ENCODE measurements at regions not wholly inside any gene's neighbourhood (a gene's known extent, or its start where the extent isn't known, plus 50 kb on each side); places are given as distances from the start of the nearest gene placed in this dataset.

GRCh38 chr11:29265792-29266191 is 751.0 kb downstream of the KCNA4 start:
- TF ChIP-seq POLR2A (IDR thresholded peaks at IDR 0.05), result no peak
- TF ChIP-seq, protein P1, sequence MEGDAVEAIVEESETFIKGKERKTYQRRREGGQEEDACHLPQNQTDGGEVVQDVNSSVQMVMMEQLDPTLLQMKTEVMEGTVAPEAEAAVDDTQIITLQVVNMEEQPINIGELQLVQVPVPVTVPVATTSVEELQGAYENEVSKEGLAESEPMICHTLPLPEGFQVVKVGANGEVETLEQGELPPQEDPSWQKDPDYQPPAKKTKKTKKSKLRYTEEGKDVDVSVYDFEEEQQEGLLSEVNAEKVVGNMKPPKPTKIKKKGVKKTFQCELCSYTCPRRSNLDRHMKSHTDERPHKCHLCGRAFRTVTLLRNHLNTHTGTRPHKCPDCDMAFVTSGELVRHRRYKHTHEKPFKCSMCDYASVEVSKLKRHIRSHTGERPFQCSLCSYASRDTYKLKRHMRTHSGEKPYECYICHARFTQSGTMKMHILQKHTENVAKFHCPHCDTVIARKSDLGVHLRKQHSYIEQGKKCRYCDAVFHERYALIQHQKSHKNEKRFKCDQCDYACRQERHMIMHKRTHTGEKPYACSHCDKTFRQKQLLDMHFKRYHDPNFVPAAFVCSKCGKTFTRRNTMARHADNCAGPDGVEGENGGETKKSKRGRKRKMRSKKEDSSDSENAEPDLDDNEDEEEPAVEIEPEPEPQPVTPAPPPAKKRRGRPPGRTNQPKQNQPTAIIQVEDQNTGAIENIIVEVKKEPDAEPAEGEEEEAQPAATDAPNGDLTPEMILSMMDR (IDR thresholded peaks at IDR 0.05), result no peak

Data from thyroid gland (tissue), 4 donors.